DOHH2 (cell line): ENCODE measurements at regions not wholly inside any gene's neighbourhood (a gene's known extent, or its start where the extent isn't known, plus 50 kb on each side); places are given as distances from the start of the nearest gene placed in this dataset.

ENCODE experiments used
- CTCF ChIP-seq: fragments of 200-600 bp; sonication (generic); IDR thresholded peaks from one replicate; pipeline ENCODE4 v1.5.1; 2014; ENCODE audit warnings: antibody characterized with exemption, mild to moderate bottlenecking, low read depth, low read length; ENCODE audit not compliant: poor library complexity, severe bottlenecking
- EZH2phosphoT487 ChIP-seq: fragments of 200-600 bp; sonication (generic); IDR thresholded peaks from 2 replicates; pipeline ENCODE4 v1.6.1; 2017; ENCODE audit warnings: borderline replicate concordance, mild to moderate bottlenecking, antibody characterized with exemption, low read length, moderate library complexity, mixed read lengths

- TF ChIP-seq CTCF (no peak), EZH2phosphoT487 (no peak)
Measured at GRCh38 chr12:54700301-54700700, 52.1 kb upstream of the DCD start.
